CD1c-positive myeloid dendritic cell (primary cell): ENCODE measurements at regions not wholly inside any gene's neighbourhood (a gene's known extent, or its start where the extent isn't known, plus 50 kb on each side); places are given as distances from the start of the nearest gene placed in this dataset.

ENCODE experiments used
- DNase-seq: peaks from one replicate; pipeline ENCODE4 v3.0.0-alpha.2; 2016; ENCODE audit errors: extremely low spot score

DNA sequence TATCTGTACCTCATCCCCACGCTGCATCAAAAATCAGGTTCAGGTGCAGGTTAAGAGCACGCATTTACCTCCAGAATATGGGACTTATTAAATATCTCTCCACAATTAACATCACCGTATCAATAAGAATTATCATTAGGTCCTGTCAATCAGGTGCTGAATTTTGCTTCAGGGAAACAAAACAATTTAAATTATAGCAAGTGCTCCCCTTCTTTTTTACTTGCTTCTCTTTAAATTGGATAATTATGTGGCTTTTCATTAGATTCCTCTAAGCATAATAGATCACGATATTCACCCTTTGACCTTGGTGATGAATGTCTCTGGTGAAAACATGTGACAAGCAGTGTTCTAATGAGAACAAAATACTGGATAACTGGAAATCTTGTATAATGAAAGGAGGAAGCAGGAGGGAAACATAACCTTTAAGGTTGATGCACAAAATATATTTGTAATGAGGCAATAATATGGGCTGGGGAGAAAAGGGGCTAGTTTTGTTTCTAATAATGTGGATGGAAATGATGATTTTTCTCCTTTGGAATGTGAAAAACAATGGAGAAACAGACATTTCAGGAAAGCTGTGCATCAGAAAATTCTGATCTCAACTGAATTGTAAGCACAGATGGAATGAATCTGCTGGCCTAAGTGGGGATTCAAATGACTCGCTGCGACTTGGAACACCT is 166.9 kb downstream of the SNX10 start:
- DNase-seq = no peak

- DNase-seq = no peak
These were observed 168.0 kb downstream of the SNX10 start for GRCh38 chr7:26459540-26460193.

DNA sequence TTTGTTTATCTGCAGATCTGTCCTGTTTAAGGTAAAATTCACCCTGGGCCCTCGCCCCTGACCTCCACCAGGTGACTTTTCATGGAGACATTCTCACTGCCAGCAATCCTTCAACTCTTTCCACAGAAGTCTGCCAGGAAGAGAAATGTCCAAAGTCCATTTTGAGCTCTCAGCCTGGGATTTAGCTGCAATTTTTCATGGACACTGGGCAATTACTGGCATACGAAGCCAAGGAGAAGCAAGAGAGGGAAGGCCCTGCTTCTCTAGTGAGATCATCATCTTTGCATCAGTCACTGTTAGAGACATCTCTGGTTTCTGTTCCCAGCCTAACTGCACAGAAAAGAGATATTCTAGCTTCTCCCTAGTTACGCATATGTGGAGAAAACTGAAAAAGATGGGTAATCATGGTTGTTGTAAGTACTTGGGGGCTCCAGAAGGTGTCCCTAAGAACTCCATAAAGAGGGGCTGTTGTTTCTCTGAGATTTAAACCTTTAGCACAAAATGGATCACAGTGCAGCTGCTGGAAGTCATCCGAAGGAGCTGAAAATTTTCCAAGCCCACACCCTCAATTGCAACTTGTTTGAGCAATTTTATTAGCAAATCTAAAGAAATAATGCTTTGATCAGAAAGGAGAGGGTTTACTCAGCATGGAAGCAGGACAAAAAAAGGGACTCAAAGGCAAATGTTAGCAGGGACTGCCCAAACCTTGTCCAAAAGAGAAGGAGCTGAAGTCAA is 168.9 kb downstream of the SNX10 start:
- no peak for DNase-seq

DNA sequence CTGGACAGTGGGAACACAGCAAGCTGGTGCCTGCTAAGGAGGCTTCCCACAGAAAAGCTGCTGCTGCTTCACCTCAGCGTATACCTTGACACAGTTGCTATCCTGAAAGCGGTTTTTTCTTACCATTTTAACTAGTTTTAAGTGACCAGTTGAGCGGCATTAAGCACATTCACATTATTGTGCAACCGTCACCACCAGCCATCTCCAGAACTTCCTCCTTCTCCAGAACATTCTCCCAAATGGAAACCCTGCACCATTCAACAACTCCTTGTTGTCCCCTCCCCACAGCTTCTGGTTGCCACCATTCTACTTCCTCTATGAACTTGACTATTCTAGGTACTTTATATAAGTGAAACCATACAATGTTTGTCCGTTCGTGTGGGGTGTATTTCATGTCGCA is 169.9 kb downstream of the SNX10 start:
- peak; percentile 28 for DNase-seq

DNA sequence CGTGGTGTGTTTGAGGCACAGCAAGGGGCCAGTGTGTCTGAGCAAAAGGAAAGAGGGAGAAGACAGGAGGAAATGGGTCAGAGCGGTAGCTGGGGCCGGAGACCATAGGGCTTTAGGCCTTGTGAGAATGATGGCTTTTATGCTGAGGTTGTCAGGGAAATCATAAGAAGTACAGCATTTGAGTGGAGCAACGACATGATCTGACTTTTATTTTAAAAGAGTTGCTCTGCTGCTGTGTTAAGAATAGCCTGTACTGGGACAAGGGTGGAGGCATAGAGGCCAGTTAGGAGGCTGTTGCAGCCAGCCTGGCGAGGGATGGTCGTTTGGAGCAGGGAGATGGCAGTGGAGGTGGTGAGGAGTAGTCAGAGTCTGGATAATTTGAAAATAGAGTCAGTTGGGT is 174.3 kb downstream of the SNX10 start:
- DNase-seq = no peak

DNA sequence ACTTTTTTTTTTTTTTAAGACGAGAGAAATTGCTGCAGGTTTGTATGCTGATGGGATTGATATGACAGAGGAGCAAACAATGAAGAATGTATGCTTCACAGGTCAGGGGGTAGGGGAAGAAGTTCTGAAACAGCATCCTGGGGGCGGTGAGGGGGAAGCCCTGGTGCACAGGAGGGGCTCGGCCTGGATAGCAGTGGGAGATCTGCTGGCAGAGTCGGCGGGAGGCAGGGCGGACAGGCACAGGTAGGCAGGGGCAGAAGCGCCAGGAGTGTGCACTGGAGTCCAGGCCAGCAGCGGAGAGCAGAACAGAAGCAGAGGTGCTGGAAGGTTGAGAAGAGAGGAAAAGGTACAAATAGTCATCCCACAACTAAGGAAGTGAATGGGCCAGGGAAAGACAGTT is 175.4 kb downstream of the SNX10 start:
- DNase-seq = no peak

GRCh38 chr7:26467541-26467940 is 175.9 kb downstream of the SNX10 start:
- no peak for DNase-seq

DNA sequence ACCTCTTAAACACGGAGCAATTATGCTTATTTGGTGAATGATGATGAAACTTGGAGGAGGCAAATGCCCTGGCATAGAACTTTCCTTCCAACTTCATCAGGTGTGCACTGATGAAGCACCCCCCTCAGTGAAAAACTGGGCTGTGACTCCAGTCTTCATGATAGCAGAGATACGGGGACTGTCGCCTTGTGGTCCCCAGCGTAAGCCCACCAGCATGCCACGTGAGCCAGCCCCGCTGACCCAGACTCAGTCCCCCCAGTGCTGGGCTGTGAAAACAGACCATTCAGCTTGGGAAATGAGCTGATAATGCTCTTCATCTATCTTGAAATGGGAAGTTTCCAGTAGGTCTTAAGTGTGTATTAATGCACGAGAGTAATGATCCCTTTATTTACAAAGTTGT is 177.0 kb downstream of the SNX10 start:
- DNase-seq = no peak

GRCh38 chr7:26469188-26469587 is 177.5 kb downstream of the SNX10 start:
- no peak for DNase-seq

- DNase-seq = no peak
These were observed 179.0 kb downstream of the SNX10 start for GRCh38 chr7:26470691-26471090.

- DNase-seq = no peak
These were observed 179.8 kb downstream of the SNX10 start for GRCh38 chr7:26471306-26472075.

GRCh38 chr7:26472971-26473370 is 181.3 kb downstream of the SNX10 start:
- DNase-seq = no peak

DNA sequence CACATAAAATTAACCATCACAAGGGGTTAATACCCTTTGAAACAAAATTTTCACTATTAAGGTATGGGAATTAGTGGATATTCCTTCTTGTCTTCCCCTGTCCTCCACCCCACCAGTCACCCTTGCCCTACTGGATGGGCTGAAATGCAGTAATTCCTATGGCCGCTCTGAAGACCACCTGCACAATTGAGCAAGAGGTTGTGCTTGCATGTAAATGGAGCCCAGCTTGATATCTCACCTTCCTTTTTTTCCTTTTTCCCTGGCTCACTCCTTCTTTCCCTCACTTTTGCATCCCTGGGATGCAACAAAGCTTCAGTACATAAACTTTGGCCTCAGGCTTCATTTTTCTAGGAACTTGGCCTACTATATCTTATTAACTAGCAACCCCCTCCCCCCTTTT is 184.6 kb downstream of the SNX10 start:
- no peak for DNase-seq

DNA sequence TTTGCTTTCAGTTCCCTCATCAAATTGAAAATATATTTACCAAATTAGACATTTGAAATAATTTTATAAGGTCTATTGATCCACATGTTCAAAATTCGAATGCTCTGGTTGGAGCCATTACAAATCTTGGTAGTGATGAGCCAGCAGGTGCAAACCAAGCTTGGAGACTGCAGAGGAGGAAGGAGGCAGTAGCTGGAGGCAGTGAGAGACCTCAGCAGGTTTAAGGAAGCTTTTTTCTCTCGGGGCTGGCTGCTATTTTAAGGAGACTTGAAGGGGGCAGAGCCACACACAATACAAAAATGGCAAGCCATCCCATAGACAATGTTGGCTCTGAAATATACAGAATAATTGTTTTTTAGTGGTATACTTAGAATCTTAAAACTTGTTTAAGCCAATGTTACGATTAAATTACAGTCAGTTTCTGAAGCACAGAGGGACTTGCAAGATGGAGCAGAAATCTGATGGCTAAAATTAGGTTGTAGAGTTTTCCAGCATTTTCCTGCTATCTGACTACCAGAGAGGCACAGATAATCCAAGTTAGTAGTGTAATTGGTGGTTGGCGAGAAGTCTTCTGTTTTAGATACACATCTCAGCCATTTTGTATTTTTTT is 185.8 kb downstream of the SNX10 start:
- no peak for DNase-seq

GRCh38 chr7:26478550-26478949 is 186.9 kb downstream of the SNX10 start:
- DNase-seq = no peak

DNA sequence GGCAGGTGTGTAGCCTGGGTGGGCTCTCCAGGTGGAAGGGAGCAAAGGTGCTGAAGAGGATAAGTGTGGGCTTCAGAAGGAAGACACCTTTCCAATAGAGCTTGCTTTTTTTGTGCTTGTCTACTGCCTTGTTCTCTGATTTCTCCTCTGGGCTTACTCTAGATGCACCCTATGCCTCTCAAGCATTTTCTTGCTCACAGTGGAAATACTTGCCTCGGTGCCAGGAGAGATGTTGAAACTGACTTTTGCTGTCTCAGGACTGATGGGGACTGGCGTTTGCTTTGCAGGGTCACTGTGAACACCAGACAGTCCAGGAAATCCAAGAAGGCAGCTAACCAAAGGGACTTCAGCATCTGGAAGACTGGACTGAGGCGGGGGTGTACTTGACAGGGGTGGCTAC is 187.9 kb downstream of the SNX10 start:
- DNase-seq = no peak

- DNase-seq = no peak
These were observed 188.5 kb downstream of the SNX10 start for GRCh38 chr7:26480156-26480555.

- DNase-seq = no peak
These were observed 191.3 kb downstream of the SNX10 start for GRCh38 chr7:26482927-26483326.

DNA sequence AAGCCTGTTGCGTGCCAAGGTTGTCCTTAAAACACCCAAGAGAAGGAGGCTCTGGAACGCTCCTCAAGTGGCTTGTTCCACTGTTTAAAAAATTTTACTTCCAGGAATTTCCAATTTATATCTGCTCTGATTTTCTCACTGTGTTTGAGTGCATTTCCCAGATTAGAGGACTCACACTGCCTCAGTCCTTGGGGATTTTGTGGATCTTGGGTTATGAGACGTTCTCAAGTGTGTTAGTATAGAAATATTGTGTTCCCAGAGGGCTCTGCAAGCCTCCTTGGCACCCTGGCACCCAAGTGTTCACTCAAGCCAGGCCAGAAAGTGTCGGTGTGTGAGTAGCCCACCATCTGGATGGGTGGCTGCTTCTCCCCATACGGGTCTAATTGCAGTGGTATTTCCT is 192.2 kb downstream of the SNX10 start:
- no peak for DNase-seq

DNA sequence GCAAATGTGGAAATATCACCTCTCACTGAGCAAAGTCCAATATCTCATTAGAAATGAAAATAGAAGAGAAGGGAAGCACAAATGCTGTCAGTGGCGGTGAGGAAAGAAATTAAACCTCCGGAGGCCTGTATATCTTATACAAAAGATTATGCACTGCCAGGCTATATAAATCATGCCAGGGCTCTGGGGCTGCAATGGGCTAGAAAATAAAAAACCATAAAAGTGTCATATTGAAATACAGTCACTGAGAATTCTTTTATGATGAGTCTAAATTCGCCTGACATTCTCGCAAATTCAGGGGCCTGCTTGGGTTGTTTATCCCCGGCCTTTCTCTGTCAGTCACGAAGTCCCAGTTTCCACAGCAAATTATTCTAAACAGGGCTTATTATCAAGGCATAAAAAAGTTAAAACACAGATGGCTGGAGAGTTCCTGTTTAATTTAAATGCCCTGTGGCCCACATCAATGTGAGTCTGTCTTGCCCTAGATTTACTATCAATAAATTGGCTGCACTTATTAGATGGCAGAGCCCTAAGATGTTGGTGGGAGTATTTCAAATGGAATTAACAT is 193.8 kb downstream of the SNX10 start:
- no peak for DNase-seq

- no peak for DNase-seq
These were observed 194.5 kb downstream of the SNX10 start for GRCh38 chr7:26486153-26486552.
